Activated CD4-positive, alpha-beta T cell treated with anti-CD3 and anti-CD28 coated beads, Interleukin-2, amount 50 U/mL, for 24 hours (primary cell): ENCODE measurements at regions not wholly inside any gene's neighbourhood (a gene's known extent, or its start where the extent isn't known, plus 50 kb on each side); places are given as distances from the start of the nearest gene placed in this dataset.
"Not testable (repeated sequence)": the region's sequence is repeated elsewhere in the genome, so short reads cannot be mapped to it uniquely, and the experiment has no call there.

Source experiments
- DNase-seq, 2 donors: peaks; one replicate each; pipeline ENCODE4 v3.0.0-alpha.2; 2020; ENCODE audit warnings: low read depth in 1 of 2, low spot score in 1 of 2

DNA sequence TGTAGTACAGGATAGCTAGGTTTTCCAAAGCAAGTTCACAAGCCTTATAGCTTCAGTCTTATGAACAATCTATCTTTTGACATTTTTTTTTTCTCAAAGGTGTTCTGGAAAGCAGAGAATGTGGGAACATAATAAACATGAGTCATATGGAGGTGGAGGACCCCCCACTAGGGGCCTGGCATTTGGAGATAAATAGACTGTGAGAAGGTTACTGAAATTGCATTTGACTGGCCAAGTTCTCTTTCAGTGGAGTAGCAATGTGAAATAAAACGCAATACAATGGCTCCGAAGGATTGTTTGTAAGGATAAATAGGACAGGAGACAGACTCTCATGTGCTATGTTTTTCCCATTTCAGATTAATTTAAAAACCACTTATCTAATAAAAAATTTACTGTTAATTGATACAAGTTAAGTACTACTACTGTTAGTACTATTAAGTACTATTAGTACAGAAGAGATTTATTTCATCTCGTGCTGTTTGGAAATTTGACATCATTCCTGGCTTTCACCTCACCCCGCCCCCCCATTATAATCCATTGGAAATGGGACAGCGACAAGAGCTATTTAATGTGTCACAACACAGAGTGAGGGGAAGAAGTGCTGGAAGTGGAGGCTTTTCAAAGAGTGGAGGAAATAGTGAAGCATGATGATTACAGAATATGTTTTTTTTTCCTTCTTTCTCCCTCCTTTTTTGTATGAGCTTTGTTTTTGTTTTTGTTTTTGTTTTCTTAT, 122.6 kb upstream of the ID4 start:
- DNase-seq = no peak

DNA sequence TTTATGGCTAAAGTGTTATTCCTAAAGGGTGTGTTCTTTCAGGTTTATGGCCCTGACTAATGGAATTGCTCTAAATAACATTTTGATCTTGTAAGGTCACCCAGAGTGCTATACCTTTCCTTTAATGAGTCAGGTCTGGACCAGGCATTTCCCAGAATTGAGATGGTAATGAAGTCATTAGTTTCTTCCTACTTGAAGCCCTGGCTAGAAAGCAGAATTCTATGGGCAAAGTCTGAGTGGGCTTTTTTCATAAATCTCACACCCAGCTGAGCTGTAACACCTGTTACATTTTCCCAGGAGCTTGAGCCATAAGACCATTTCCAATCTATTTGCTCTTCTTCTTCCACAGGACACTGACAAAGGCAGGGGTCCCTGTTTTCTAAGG, 122.0 kb upstream of the ID4 start:
- no peak for DNase-seq

DNA sequence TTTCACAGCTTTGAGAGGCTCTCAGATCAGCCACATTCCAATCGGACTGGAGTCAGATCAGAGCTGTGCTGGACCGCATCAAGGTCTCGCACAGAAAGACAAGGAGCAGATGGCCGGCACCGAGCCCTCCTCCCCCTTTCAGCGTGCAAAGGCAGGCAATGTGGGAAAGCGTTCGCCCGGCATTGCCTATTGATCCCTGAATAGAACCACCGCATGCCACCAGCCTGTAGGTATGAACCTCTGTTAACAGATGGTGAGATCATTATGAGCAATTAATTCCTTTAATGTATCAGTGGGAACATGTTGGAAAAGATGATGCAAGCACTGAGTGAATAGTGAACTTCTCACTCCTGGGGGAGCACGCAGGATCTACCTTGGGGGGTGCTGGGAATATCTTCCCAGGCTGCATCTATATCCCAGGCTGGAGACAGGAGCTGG, 117.5 kb upstream of the ID4 start:
- DNase-seq = no peak

- DNase-seq = no peak
Observed at GRCh38 chr6:19721766-19722377, 115.3 kb upstream of the ID4 start.

DNA sequence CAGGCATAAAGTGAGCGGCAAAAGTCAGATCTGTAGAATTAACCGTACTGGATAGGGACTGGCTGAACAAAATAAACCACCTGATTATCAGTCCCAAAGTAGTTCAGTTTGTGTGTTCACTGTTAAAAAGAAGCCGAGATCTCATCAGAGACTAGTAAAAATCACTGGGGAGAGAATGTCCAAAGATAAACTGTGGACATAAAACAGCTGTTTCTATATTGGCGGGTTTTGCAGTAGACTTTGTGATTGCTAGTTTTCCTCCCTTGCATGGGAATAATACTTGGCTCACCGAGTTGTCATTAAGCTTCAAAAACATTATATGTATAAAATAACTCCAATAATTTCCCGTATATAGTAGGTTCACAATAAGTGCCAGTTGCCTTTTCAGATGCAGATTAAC, 114.2 kb upstream of the ID4 start:
- DNase-seq = no peak

- DNase-seq = no peak
Observed at GRCh38 chr6:19723545-19723944, 113.6 kb upstream of the ID4 start.

- DNase-seq = not testable (repeated sequence)
Observed at GRCh38 chr6:19725436-19725835, 111.7 kb upstream of the ID4 start.

- DNase-seq = no peak
Observed at GRCh38 chr6:19731282-19731681, 105.9 kb upstream of the ID4 start.

DNA sequence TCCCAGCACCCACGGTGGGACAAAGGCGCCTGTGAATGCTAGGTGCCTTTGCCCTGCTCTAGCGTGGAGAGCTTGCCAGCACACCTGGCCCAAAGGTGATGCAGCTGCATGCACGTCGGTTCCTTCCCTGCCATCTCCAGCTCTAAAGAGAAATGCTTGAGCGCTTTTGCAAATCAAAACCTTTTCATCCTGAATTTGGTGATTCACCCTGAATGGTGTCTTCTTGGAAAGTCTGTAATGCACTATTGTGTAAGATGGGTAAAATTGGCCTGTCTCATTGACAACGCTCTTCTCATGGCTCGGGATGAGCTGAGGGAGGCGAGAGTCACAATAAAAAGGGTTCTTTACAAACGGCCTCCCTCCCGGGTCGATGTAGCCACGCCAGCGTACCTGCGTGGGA, 103.1 kb upstream of the ID4 start:
- no peak for DNase-seq

GRCh38 chr6:19734519-19734918, 102.7 kb upstream of the ID4 start:
- DNase-seq = no peak

DNA sequence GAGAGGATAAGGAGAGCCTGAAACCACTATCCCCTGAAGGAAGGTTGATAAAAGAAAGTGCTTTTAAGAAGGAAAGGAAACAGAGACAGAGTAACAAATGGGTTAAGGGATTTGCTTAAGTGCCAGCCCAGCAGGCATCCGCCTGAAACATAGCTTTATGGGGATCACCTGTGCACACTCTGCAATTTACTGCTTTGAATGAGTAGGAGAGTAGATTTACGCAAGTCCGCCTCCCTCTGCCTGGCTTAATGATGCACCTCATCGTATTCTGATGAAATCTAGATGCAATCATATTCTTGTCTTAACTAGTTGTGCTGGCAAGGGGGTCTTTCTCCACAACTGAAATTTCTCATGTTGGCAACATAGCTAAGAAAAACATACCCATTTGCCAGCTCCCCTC, 101.1 kb upstream of the ID4 start:
- DNase-seq = no peak

DNA sequence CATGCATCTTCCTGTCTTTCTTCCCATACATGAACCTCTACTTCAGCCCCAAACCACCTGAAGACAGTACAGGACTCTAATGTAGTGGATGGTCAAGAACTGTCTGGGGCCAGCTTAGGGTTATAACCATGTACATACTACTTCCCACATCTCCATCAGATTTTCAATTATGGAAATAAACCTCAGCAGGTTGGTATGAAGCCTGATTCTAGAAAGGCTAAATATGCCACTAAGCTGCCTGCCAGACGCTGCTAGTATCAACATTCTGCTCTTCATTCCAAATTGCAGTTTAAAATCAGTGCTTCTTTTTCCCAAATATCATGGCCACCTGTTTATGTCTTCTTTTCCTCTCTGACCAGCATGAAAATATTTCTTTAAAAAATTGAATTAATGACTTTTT, 99.2 kb upstream of the ID4 start:
- DNase-seq = no peak

GRCh38 chr6:19749722-19750121, 87.4 kb upstream of the ID4 start:
- no peak for DNase-seq

- DNase-seq = no peak
Observed at GRCh38 chr6:19752746-19753145, 84.4 kb upstream of the ID4 start.

- no peak for DNase-seq
Observed at GRCh38 chr6:19753826-19754225, 83.3 kb upstream of the ID4 start.

- no peak for DNase-seq
Observed at GRCh38 chr6:19754686-19755085, 82.5 kb upstream of the ID4 start.

GRCh38 chr6:19755181-19755580, 82.0 kb upstream of the ID4 start:
- no peak for DNase-seq

- no peak for DNase-seq
Observed at GRCh38 chr6:19757036-19757435, 80.1 kb upstream of the ID4 start.

- no peak for DNase-seq
Observed at GRCh38 chr6:19759117-19759880, 77.9 kb upstream of the ID4 start.

DNA sequence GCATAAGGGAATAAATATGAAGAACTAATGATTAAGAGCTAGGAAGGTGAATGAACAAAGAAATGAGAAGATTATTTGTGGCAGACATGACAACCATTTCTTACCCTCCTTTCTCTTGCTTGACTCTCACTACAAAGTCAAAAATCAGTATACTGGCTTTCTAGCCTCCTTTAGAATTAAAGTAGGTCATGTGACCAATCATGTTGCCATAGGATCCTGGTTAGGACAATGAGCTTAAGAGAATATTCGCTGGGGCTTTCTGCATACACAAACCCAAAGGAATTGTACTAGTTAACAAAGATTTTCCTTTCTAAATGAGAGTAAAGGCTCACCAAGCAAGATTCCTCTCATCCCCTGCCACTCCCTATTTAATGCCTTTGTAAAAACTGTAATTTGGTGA, 76.0 kb upstream of the ID4 start:
- no peak for DNase-seq

GRCh38 chr6:19771753-19772336, 65.3 kb upstream of the ID4 start:
- no peak for DNase-seq

DNA sequence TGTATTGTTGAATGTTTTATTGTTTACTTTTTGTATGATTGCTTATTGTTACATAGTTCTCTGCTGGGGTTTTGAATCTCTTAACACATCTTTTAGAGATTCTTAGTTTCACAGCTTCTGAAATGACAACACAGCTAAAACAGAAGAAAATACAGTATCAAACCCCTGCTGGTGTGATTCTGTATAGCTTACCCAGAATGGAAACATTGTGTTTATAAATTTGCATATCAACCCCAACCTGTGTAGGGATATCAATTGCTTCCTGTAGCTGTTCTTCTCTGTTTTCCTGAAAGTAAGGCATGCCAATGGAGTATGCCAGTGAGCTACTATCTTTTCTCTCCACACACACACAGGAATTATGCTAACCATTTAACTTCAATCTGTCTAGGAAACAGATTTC, 64.3 kb upstream of the ID4 start:
- DNase-seq = no peak
